ENCODE measurements at regions not wholly inside any gene's neighbourhood (a gene's known extent, or its start where the extent isn't known, plus 50 kb on each side); places are given as distances from the start of the nearest gene placed in this dataset.

DNA sequence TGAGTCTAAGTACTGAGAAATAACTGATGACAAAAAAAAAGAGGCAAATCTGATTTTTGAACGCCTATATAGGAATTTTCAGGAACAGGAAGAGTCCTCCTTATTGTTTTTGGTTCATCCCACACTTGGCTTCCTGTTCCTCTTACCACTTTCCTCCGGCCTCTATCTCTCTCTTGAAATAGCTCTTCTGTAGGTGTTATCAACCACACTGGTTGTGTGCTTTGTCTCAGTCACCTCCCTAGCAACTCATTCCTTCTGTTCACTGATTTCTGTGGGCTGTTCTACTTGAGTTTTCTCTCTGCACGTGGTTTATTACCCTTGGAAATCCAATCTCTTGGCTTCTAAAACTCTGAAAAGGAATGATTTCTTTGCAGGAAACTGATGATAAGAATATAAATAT lies 78.7 kb upstream of the C11orf87 start:
- TF ChIP-seq, protein P1, sequence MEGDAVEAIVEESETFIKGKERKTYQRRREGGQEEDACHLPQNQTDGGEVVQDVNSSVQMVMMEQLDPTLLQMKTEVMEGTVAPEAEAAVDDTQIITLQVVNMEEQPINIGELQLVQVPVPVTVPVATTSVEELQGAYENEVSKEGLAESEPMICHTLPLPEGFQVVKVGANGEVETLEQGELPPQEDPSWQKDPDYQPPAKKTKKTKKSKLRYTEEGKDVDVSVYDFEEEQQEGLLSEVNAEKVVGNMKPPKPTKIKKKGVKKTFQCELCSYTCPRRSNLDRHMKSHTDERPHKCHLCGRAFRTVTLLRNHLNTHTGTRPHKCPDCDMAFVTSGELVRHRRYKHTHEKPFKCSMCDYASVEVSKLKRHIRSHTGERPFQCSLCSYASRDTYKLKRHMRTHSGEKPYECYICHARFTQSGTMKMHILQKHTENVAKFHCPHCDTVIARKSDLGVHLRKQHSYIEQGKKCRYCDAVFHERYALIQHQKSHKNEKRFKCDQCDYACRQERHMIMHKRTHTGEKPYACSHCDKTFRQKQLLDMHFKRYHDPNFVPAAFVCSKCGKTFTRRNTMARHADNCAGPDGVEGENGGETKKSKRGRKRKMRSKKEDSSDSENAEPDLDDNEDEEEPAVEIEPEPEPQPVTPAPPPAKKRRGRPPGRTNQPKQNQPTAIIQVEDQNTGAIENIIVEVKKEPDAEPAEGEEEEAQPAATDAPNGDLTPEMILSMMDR (IDR thresholded peaks at IDR 0.05) = no peak
- TF ChIP-seq POLR2AphosphoS5 (IDR thresholded peaks at IDR 0.05) = no peak

Data from upper lobe of left lung (tissue), 4 donors.